GM19035 (cell line): ENCODE measurements at regions not wholly inside any gene's neighbourhood (a gene's known extent, or its start where the extent isn't known, plus 50 kb on each side); places are given as distances from the start of the nearest gene placed in this dataset.

Experiments used
- ATAC-seq: cut with Tn5 transposase; IDR thresholded peaks from one replicate; pipeline ENCODE4 v1.9.1; 2021; ENCODE audit not compliant: unreplicated experiment

- no peak for ATAC-seq
Measured at GRCh38 chr2:55973673-55974072, 50.1 kb upstream of the EFEMP1 start.

GRCh38 chr2:55976681-55977080 is 53.1 kb upstream of the EFEMP1 start:
- no peak for ATAC-seq

GRCh38 chr2:55985406-55985805 is 61.8 kb upstream of the EFEMP1 start:
- peak; percentile 87 for ATAC-seq

GRCh38 chr2:55986001-55986400 is 62.4 kb upstream of the EFEMP1 start:
- ATAC-seq = no peak

GRCh38 chr2:55986700-55987440 is 63.3 kb upstream of the EFEMP1 start:
- no peak for ATAC-seq

- ATAC-seq = no peak
Measured at GRCh38 chr2:55989405-55989804, 65.8 kb upstream of the EFEMP1 start.

GRCh38 chr2:55992455-55992854 is 68.9 kb upstream of the EFEMP1 start:
- ATAC-seq = no peak

GRCh38 chr2:55993685-55994084 is 70.1 kb upstream of the EFEMP1 start:
- ATAC-seq = no peak

- no peak for ATAC-seq
Measured at GRCh38 chr2:55995211-55995610, 71.6 kb upstream of the EFEMP1 start.

GRCh38 chr2:55995902-55996301 is 72.3 kb upstream of the EFEMP1 start:
- ATAC-seq = no peak

- no peak for ATAC-seq
Measured at GRCh38 chr2:55999231-55999630, 75.6 kb upstream of the EFEMP1 start.

GRCh38 chr2:55999790-56000189 is 76.2 kb upstream of the EFEMP1 start:
- no peak for ATAC-seq

GRCh38 chr2:56001947-56002346 is 78.4 kb upstream of the EFEMP1 start:
- ATAC-seq = no peak

- ATAC-seq = no peak
Measured at GRCh38 chr2:56008661-56009431, 85.3 kb upstream of the EFEMP1 start.

- no peak for ATAC-seq
Measured at GRCh38 chr2:56009758-56010458, 86.3 kb upstream of the EFEMP1 start.

- ATAC-seq = no peak
Measured at GRCh38 chr2:56011624-56012023, 88.0 kb upstream of the EFEMP1 start.

GRCh38 chr2:56012221-56012765 is 88.7 kb upstream of the EFEMP1 start:
- no peak for ATAC-seq

GRCh38 chr2:56013475-56013874 is 89.9 kb upstream of the EFEMP1 start:
- ATAC-seq = no peak

- ATAC-seq = no peak
Measured at GRCh38 chr2:56014046-56014730, 90.6 kb upstream of the EFEMP1 start.

- ATAC-seq = no peak
Measured at GRCh38 chr2:56015711-56016115, 92.1 kb upstream of the EFEMP1 start.

- ATAC-seq = no peak
Measured at GRCh38 chr2:56017784-56018183, 94.2 kb upstream of the EFEMP1 start.
